ENCODE measurements at regions not wholly inside any gene's neighbourhood (a gene's known extent, or its start where the extent isn't known, plus 50 kb on each side); places are given as distances from the start of the nearest gene placed in this dataset.

- TF ChIP-seq, protein P1, sequence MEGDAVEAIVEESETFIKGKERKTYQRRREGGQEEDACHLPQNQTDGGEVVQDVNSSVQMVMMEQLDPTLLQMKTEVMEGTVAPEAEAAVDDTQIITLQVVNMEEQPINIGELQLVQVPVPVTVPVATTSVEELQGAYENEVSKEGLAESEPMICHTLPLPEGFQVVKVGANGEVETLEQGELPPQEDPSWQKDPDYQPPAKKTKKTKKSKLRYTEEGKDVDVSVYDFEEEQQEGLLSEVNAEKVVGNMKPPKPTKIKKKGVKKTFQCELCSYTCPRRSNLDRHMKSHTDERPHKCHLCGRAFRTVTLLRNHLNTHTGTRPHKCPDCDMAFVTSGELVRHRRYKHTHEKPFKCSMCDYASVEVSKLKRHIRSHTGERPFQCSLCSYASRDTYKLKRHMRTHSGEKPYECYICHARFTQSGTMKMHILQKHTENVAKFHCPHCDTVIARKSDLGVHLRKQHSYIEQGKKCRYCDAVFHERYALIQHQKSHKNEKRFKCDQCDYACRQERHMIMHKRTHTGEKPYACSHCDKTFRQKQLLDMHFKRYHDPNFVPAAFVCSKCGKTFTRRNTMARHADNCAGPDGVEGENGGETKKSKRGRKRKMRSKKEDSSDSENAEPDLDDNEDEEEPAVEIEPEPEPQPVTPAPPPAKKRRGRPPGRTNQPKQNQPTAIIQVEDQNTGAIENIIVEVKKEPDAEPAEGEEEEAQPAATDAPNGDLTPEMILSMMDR (IDR thresholded peaks at IDR 0.05; ENCODE audit: extremely low read depth in 1 of 2, insufficient read depth in 1 of 2, low read depth in 1 of 2, low read length in 2 of 2) = no peak
- TF ChIP-seq POLR2AphosphoS5 (IDR thresholded peaks at IDR 0.05; ENCODE audit: insufficient read depth, low read depth, low read length) (no peak), EZH2 (IDR thresholded peaks at IDR 0.05; ENCODE audit: borderline replicate concordance, low read depth, low read length, severe bottlenecking) (no peak), FOS (IDR thresholded peaks at IDR 0.05; ENCODE audit: borderline replicate concordance, insufficient read depth, low read length) (no peak), GATA2 (IDR thresholded peaks at IDR 0.05; ENCODE audit: insufficient read depth, insufficient read length, low read depth, low read length) (no peak), POLR2A (IDR thresholded peaks at IDR 0.05; ENCODE audit: low read depth, low read length) (no peak), MYC (IDR thresholded peaks at IDR 0.05; ENCODE audit: low read depth, low read length) (no peak), MAX (IDR thresholded peaks at IDR 0.05; ENCODE audit: insufficient read depth, insufficient read length) (no peak), JUN (IDR thresholded peaks at IDR 0.05; ENCODE audit: borderline replicate concordance, insufficient read depth, insufficient read length, low read depth) (no peak)
These were observed 219.7 kb upstream of the LRIG1 start for GRCh38 chr3:66720508-66720907.

All from endothelial cell of umbilical vein (primary cell).